ENCODE measurements at regions not wholly inside any gene's neighbourhood (a gene's known extent, or its start where the extent isn't known, plus 50 kb on each side); places are given as distances from the start of the nearest gene placed in this dataset.

DNA sequence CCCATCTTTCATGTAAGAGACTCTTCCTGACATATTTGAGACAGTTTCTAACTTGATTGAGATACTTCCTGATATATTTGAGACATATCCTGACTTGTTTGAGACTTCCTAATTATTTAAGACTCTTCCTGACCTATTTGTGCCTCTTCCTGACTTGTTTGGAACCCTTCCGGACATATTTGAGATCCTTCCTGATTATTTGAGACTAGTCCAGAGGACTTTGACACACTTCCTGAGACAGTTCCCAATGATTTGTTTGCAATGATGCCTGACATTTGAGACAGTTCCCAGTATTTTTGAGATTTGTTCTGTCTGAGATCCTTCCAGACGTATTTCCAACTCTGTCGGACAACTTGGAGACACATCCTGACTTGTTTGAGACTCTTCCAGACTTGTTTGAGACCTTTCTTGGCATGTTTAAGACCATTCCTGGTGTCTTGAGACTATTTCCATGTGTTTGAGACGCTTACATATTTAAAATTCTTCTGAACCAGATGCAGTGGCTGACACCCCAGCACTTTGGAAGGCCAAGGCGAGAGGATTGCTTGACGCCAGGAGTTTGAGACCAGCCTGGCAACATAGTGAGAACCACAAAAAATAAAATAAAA is 118.9 kb upstream of the USP9X start:
- Histone ChIP-seq H3K9me3 (no peaks in the 10 kb centered on the region), H3K9ac (no peak overlapping the region), H4K20me1 (ENCODE audit: insufficient read depth) (no peaks in the 10 kb centered on the region), H3K9me2 (no peaks in the 10 kb centered on the region), H3K4me2 (no peak overlapping the region), H3F3A (replicated peaks; ENCODE audit: insufficient read depth) (no peaks in the 10 kb centered on the region), H3K4me1 (ENCODE audit: control insufficient read depth in 1 of 2, insufficient read depth in 2 of 2, low read depth in 1 of 2, low read length in 1 of 2) (no peaks in the 10 kb centered on the region), H3K36me3 (replicated peaks in 1 of 2; ENCODE audit: control insufficient read depth in 1 of 2, insufficient read depth in 2 of 2, low read length in 1 of 2) (no peaks in the 10 kb centered on the region), H2AFZ (ENCODE audit: low read depth) (no peak overlapping the region), H3K79me2 (ENCODE audit: insufficient read depth) (no peaks in the 10 kb centered on the region), H3K27me3 (ENCODE audit: insufficient read depth) (no peaks in the 10 kb centered on the region), H3K4me3 (ENCODE audit: low read depth in 2 of 2, low read length in 1 of 2) (no peak overlapping the region), H3K27ac (ENCODE audit: low read depth in 2 of 2, low read length in 1 of 2) (no peak overlapping the region)
- no peak for TF ChIP-seq ELF1 (IDR thresholded peaks at IDR 0.05)
- TF ChIP-seq, protein P1, sequence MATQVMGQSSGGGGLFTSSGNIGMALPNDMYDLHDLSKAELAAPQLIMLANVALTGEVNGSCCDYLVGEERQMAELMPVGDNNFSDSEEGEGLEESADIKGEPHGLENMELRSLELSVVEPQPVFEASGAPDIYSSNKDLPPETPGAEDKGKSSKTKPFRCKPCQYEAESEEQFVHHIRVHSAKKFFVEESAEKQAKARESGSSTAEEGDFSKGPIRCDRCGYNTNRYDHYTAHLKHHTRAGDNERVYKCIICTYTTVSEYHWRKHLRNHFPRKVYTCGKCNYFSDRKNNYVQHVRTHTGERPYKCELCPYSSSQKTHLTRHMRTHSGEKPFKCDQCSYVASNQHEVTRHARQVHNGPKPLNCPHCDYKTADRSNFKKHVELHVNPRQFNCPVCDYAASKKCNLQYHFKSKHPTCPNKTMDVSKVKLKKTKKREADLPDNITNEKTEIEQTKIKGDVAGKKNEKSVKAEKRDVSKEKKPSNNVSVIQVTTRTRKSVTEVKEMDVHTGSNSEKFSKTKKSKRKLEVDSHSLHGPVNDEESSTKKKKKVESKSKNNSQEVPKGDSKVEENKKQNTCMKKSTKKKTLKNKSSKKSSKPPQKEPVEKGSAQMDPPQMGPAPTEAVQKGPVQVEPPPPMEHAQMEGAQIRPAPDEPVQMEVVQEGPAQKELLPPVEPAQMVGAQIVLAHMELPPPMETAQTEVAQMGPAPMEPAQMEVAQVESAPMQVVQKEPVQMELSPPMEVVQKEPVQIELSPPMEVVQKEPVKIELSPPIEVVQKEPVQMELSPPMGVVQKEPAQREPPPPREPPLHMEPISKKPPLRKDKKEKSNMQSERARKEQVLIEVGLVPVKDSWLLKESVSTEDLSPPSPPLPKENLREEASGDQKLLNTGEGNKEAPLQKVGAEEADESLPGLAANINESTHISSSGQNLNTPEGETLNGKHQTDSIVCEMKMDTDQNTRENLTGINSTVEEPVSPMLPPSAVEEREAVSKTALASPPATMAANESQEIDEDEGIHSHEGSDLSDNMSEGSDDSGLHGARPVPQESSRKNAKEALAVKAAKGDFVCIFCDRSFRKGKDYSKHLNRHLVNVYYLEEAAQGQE (IDR thresholded peaks at IDR 0.05; ENCODE audit: low read depth, low read length), result no peak
- no peak for TF ChIP-seq NRF1 (IDR thresholded peaks at IDR 0.05; ENCODE audit: low read depth, low read length)
- TF ChIP-seq RAD21 (IDR thresholded peaks at IDR 0.05; ENCODE audit: low read length), result no peak
- TF ChIP-seq POLR2AphosphoS5 (IDR thresholded peaks at IDR 0.05; ENCODE audit: low read depth, low read length), result no peak
- TF ChIP-seq, protein P2, sequence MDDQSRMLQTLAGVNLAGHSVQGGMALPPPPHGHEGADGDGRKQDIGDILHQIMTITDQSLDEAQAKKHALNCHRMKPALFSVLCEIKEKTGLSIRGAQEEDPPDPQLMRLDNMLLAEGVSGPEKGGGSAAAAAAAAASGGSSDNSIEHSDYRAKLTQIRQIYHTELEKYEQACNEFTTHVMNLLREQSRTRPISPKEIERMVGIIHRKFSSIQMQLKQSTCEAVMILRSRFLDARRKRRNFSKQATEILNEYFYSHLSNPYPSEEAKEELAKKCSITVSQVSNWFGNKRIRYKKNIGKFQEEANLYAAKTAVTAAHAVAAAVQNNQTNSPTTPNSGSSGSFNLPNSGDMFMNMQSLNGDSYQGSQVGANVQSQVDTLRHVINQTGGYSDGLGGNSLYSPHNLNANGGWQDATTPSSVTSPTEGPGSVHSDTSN (IDR thresholded peaks at IDR 0.05), result no peak
- TF ChIP-seq RXRA (IDR thresholded peaks at IDR 0.05; ENCODE audit: borderline replicate concordance, low read depth), result no peak
- TF ChIP-seq GATA2 (CRISPR knock-in tag; IDR thresholded peaks at IDR 0.05), result no peak
- no peak for TF ChIP-seq TCF12 (IDR thresholded peaks at IDR 0.05)
- TF ChIP-seq EZH2phosphoT487 (IDR thresholded peaks at IDR 0.05; ENCODE audit: borderline replicate concordance, low read depth), result no peak
- TF ChIP-seq RFX5 (IDR thresholded peaks at IDR 0.05; ENCODE audit: low read length), result no peak
- TF ChIP-seq YY1 (IDR thresholded peaks at IDR 0.05; ENCODE audit: low read depth), result no peak
- no peak for TF ChIP-seq MEF2A (IDR thresholded peaks at IDR 0.05; ENCODE audit: borderline replicate concordance, low read depth)
- TF ChIP-seq ZBTB33 (IDR thresholded peaks at IDR 0.05; ENCODE audit: borderline replicate concordance, low read depth), result no peak
- TF ChIP-seq TAF1 (IDR thresholded peaks at IDR 0.05; ENCODE audit: borderline replicate concordance, low read depth, low read length), result no peak
- TF ChIP-seq EP300 (IDR thresholded peaks at IDR 0.05; ENCODE audit: borderline replicate concordance in 1 of 2, low read depth in 1 of 2, low read length in 1 of 2), result no peak
- TF ChIP-seq, protein P3, sequence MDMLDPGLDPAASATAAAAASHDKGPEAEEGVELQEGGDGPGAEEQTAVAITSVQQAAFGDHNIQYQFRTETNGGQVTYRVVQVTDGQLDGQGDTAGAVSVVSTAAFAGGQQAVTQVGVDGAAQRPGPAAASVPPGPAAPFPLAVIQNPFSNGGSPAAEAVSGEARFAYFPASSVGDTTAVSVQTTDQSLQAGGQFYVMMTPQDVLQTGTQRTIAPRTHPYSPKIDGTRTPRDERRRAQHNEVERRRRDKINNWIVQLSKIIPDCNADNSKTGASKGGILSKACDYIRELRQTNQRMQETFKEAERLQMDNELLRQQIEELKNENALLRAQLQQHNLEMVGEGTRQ (IDR thresholded peaks at IDR 0.05; ENCODE audit: borderline replicate concordance, low read depth, low read length), result no peak
- TF ChIP-seq SIN3A (IDR thresholded peaks at IDR 0.05; ENCODE audit: borderline replicate concordance, low read depth, low read length), result no peak
- no peak for TF ChIP-seq JUND (IDR thresholded peaks at IDR 0.05)
- 43% methylated on average over 6 of the region's 6 CpGs for WGBS (ENCODE audit: low lambda C conversion rate)
- CTCF ChIA-PET, result no interaction called here
- no peak for DNase-seq
- POLR2A ChIA-PET, result no interaction called here
